Sigmoid colon (tissue), 6 donors: ENCODE measurements at regions not wholly inside any gene's neighbourhood (a gene's known extent, or its start where the extent isn't known, plus 50 kb on each side); places are given as distances from the start of the nearest gene placed in this dataset.

Source experiments
- DNase-seq: peaks from one replicate; pipeline ENCODE4 v3.0.0-alpha.2; 2019
- H3K27ac ChIP-seq, 4 donors: fragments of 200-600 bp; sonication (generic); one replicate each; pipeline ENCODE4 v1.5.1; 2016 to 2019; ENCODE audit warnings: mild to moderate bottlenecking in 1 of 4
- H3K27me3 ChIP-seq, 3 donors: fragments of 200-600 bp; sonication (generic); one replicate each; pipeline ENCODE4 v1.5.1; 2019; ENCODE audit warnings: mild to moderate bottlenecking in 1 of 3
- H3K36me3 ChIP-seq, 4 donors: fragments of 200-600 bp; sonication (generic); one replicate each; pipeline ENCODE4 v1.5.1; 2016 to 2019
- H3K4me1 ChIP-seq, 4 donors: fragments of 200-600 bp; sonication (generic); one replicate each; pipeline ENCODE4 v1.5.1; 2017 to 2019
- H3K4me3 ChIP-seq, 4 donors: fragments of 200-600 bp; sonication (generic); one replicate each; pipeline ENCODE4 v1.5.1; 2017 to 2019; ENCODE audit warnings: mild to moderate bottlenecking in 2 of 4, moderate library complexity in 1 of 4
- H3K9me3 ChIP-seq, 4 donors: fragments of 200-600 bp in 3 of 4; sonication (generic) in 3 of 4; one replicate each; pipeline versions ENCODE4 v1.5.1 to v1.6.1; 2013 to 2019
- CTCF ChIP-seq, 4 experiments: fragments of 450-650 bp in 3 of 4; fragments of 200-600 bp in 1 of 4; IDR thresholded peaks; one replicate each; pipeline ENCODE4 v1.5.1; 2016 to 2019; ENCODE audit warnings: antibody characterized with exemption in 4 of 4, mild to moderate bottlenecking in 3 of 4, moderate library complexity in 2 of 4
- EP300 ChIP-seq, 4 donors: sonication (generic); formaldehyde crosslinking; IDR thresholded peaks; one replicate each; pipeline ENCODE4 v1.6.1; 2017; ENCODE audit warnings: antibody characterized with exemption in 4 of 4
- POLR2A ChIP-seq, 2 donors: fragments of 450-650 bp; IDR thresholded peaks; one replicate each; pipeline ENCODE4 v1.6.1; 2016; ENCODE audit warnings: antibody characterized with exemption in 2 of 2, mild to moderate bottlenecking in 2 of 2, moderate library complexity in 2 of 2
- POLR2AphosphoS5 ChIP-seq, 4 donors: sonication (generic); formaldehyde crosslinking; IDR thresholded peaks; one replicate each; pipeline ENCODE4 v1.6.1; 2017; ENCODE audit warnings: antibody characterized with exemption in 4 of 4
- WGBS, 2 donors: extraction: QIAGEN DNeasy Blood & Tissue Kit; methylation state at CpG; one replicate each; pipeline ENCODE4 v1.1.7; 2013; 5-methylcytosine and 5-hydroxymethylcytosine counted together
- intact Hi-C: fragments of 100-400 bp; cut with DNase I; formaldehyde crosslinking; loops from one replicate; pipeline ENCODE4 v1.15.1; 2023
- donor health status: healthy with polysubstance abuse.
- donor health status: healthy.

DNA sequence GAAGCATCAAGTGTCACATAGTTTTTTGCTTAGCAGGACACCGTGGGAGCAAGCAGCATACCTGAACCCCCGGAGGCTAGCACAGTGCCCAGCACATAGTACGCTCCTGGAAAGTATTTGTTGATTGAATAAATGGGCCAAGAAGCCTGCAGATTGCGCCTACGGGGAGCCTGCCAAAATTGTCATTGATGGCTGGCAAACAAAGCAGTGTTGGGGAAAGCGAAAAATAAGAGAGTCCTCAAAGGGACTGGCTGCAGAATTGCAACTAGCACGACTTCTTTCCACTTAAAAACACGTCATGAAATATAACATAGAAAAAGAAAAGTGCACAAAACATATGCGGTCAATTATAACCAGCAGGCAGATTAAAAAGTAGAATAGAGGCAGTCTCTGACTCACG is 125.2 kb upstream of the GALNT2 start:
- H3K4me1 ChIP-seq = no peaks in the 10 kb centered on the region
- H3K27ac ChIP-seq = no peak overlapping the region
- TF ChIP-seq POLR2A (IDR thresholded peaks at IDR 0.05) (no peak), CTCF (IDR thresholded peaks at IDR 0.05) (no peak), EP300 (IDR thresholded peaks at IDR 0.05) (no peak), POLR2AphosphoS5 (IDR thresholded peaks at IDR 0.05) (no peak)
- no peak for DNase-seq
- no peaks in the 10 kb centered on the region for H3K27me3 ChIP-seq
- no peaks in the 10 kb centered on the region for H3K36me3 ChIP-seq
- H3K9me3 ChIP-seq = no peaks in the 10 kb centered on the region
- intact Hi-C loops = no loop called here
- no peak overlapping the region for H3K4me3 ChIP-seq
- 91 to 93% methylated on average over 10 of the region's 10 CpGs for WGBS, 2 donors

DNA sequence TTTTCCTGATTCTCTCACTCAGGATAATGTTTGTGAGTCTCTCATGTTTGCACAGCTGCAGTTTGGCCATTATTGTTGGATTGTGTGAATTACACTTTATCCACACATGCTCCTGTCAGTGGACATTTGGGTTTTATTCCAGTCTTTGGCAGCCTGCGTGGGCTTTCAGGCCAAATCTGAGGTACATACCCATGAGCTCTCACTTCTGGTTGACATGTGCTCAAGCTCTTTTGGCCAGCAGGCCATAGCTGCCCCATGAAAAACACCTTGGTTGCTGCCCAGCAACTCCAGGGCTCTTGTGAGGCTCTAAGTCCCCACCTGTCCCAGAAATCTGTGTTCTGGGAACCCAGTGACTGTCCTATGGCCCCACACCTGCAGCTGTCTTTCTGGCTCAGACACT is 124.5 kb upstream of the GALNT2 start:
- WGBS, 2 donors = 23 to 68% methylated on average over 1 of the region's 1 CpG

DNA sequence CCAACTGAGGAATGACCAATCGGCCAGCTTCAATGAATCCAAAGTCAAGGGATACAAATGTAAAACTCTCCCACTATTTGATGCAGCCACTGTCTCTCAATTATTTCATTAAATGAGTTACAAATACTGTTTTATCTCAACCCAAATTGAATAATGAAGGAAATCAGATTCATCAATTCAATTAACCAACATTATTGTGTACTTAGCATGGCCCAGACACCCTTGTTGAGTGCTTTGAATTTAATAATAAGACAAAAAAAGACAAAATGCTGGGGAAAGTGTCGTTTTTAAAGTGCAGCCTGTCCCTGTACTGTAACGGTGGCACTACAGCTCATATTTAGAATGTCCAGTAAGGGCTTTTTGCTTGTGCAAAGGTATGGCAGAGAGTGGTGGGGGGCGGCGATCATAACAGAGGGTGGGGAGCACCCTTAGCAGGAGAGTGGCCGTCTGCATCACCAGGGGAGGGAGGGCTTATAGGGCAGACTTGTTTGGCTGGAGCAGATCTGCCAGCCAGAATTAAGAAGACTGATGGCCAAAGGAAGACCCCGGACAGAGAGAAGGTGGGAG is 123.8 kb upstream of the GALNT2 start:
- no peaks in the 10 kb centered on the region for H3K4me1 ChIP-seq
- H3K27ac ChIP-seq = no peak overlapping the region
- 86 to 90% methylated on average over 7 of the region's 7 CpGs for WGBS, 2 donors
- TF ChIP-seq CTCF (IDR thresholded peaks at IDR 0.05) = no peak
- TF ChIP-seq POLR2A (IDR thresholded peaks at IDR 0.05) = no peak
- TF ChIP-seq EP300 (IDR thresholded peaks at IDR 0.05) = no peak
- TF ChIP-seq POLR2AphosphoS5 (IDR thresholded peaks at IDR 0.05) = no peak
- no peak for DNase-seq
- intact Hi-C loops = no loop called here
- H3K4me3 ChIP-seq = no peak overlapping the region
- no peaks in the 10 kb centered on the region for H3K27me3 ChIP-seq
- no peaks in the 10 kb centered on the region for H3K9me3 ChIP-seq
- no peaks in the 10 kb centered on the region for H3K36me3 ChIP-seq

More for the DNA sequence above, 124.5 kb upstream of the GALNT2 start:
- no peaks in the 10 kb centered on the region for H3K9me3 ChIP-seq
- H3K4me1 ChIP-seq = no peaks in the 10 kb centered on the region
- TF ChIP-seq POLR2AphosphoS5 (IDR thresholded peaks at IDR 0.05) (no peak), EP300 (IDR thresholded peaks at IDR 0.05) (no peak), POLR2A (IDR thresholded peaks at IDR 0.05) (no peak), CTCF (IDR thresholded peaks at IDR 0.05) (no peak)
- no peaks in the 10 kb centered on the region for H3K27me3 ChIP-seq
- no peaks in the 10 kb centered on the region for H3K36me3 ChIP-seq
- H3K4me3 ChIP-seq = no peak overlapping the region
- no peak overlapping the region for H3K27ac ChIP-seq
- no peak for DNase-seq
- intact Hi-C loops = no loop called here

DNA sequence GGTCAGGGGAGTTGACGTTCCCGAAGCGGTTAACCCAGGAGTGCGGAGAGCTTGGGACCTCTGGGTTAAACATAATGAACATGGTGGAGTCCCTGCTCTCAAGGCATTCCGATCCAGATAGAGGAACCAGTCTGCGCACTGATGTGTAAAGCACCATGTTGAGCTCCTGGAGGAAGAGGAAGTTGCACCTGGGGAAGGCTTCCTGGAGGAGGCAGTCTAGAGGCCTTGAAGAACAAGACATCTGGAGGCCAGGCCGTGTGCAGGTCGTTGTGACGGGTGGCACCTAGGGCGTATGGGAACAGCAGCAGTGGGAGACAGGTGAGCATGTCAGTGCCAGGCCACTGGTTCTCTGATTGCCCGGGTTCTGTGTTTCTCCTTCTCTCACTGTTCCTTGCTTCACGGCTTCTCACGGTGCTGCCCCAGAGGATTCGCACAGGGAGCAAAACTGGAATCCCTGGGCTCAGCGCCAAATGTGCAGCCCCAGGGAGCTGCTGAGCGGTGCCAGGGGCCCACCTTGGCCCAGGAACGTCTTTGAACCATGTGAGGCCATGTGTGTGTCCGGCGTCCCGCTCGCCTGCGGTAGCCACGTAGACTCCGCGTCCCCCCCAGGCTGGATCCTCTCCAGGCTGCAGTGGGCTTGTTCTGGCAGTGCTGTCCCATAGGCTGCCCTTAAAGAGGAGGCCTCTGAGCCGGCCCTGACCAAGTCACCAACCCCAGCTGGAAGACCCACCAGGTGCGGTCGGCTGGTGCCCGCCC is 122.9 kb upstream of the GALNT2 start:
- Histone ChIP-seq H3K9me3 (no peaks in the 10 kb centered on the region), H3K4me1 (no peaks in the 10 kb centered on the region), H3K27me3 (no peaks in the 10 kb centered on the region), H3K27ac (no peak overlapping the region), H3K36me3 (no peaks in the 10 kb centered on the region), H3K4me3 (no peak overlapping the region)
- 96 to 97% methylated on average over 29 of the region's 29 CpGs for WGBS, 2 donors
- intact Hi-C loops = no loop called here
- DNase-seq = no peak
- no peak for TF ChIP-seq CTCF (IDR thresholded peaks at IDR 0.05)

- no peak overlapping the region for H3K27ac ChIP-seq
- DNase-seq = no peak
- no peaks in the 10 kb centered on the region for H3K27me3 ChIP-seq
- H3K4me1 ChIP-seq = no peaks in the 10 kb centered on the region
- no peaks in the 10 kb centered on the region for H3K9me3 ChIP-seq
- intact Hi-C loops = no loop called here
- no peaks in the 10 kb centered on the region for H3K36me3 ChIP-seq
- 98% methylated on average over 4 of the region's 4 CpGs for WGBS, 2 donors
- TF ChIP-seq CTCF (IDR thresholded peaks at IDR 0.05) = no peak
- TF ChIP-seq EP300 (IDR thresholded peaks at IDR 0.05) = no peak
- no peak overlapping the region for H3K4me3 ChIP-seq
These were observed 121.2 kb upstream of the GALNT2 start for GRCh38 chr1:229945795-229946194.
